ENCODE measurements at regions not wholly inside any gene's neighbourhood (a gene's known extent, or its start where the extent isn't known, plus 50 kb on each side); places are given as distances from the start of the nearest gene placed in this dataset.

DNA sequence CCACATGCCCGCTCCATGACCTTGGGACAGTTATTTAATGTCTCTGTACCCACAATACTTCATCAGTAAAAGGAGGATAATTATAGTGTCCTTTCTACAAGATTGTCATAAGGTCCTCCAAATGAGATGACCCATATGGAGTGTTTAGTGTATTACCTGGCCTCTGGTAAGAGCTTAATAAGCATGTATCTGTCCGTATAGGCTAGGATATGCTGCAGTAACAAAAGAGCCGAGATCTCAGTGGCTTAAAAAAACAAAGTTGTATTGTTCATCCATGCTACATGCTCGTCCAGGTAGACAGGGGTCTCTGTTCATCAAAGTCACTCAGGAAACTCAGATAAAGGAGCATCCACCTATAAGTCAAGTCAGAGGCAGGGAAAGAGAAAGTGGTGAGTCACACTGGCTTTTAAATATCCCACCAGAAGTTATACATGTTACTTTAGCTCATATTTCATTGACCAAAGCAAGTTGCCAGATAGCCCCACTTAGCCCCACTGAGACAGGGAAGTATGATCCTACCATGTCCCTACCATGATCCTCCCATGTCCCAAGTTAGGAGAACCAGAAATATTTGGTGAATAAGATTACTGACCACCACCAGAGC, 53.0 kb upstream of the KAZN start:
- POLR2A ChIA-PET: no interaction called here
- 2% methylated on average over 4 of the region's 4 CpGs for WGBS (ENCODE audit: missing lambda C conversion rate)
- FAIRE-seq (no peak), DNase-seq (ENCODE audit: low read depth in 1 of 2, low spot score in 1 of 2) (no peak), ATAC-seq (no peak)
- no peak overlapping the region for H3K4me3 ChIP-seq
- CTCF ChIA-PET: no interaction called here
- no peaks in the 10 kb centered on the region for H3K4me1 ChIP-seq
- H3K9me3 ChIP-seq: no peaks in the 10 kb centered on the region
- H3K27ac ChIP-seq: no peak overlapping the region
- no peak overlapping the region for H3K4me2 ChIP-seq
- no peak for TF ChIP-seq NR3C1 (IDR thresholded peaks at IDR 0.05)
- no peak for TF ChIP-seq HOXB5 (CRISPR knock-in tag; IDR thresholded peaks at IDR 0.05)
- TF ChIP-seq MAFK (IDR thresholded peaks at IDR 0.05; ENCODE audit: partially characterized antibody): no peak
- TF ChIP-seq CBX2 (IDR thresholded peaks at IDR 0.05; ENCODE audit: borderline replicate concordance, low read depth): no peak
- TF ChIP-seq E2F6 (IDR thresholded peaks at IDR 0.05; ENCODE audit: borderline replicate concordance, low read depth): no peak
- no peak for TF ChIP-seq CHD2 (IDR thresholded peaks at IDR 0.05; ENCODE audit: low read length, partially characterized antibody)
- TF ChIP-seq, protein P1, sequence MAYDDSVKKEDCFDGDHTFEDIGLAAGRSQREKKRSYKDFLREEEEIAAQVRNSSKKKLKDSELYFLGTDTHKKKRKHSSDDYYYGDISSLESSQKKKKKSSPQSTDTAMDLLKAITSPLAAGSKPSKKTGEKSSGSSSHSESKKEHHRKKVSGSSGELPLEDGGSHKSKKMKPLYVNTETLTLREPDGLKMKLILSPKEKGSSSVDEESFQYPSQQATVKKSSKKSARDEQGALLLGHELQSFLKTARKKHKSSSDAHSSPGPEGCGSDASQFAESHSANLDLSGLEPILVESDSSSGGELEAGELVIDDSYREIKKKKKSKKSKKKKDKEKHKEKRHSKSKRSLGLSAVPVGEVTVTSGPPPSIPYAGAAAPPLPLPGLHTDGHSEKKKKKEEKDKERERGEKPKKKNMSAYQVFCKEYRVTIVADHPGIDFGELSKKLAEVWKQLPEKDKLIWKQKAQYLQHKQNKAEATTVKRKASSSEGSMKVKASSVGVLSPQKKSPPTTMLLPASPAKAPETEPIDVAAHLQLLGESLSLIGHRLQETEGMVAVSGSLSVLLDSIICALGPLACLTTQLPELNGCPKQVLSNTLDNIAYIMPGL (CRISPR knock-in tag; IDR thresholded peaks at IDR 0.05; ENCODE audit: borderline replicate concordance): no peak
- TF ChIP-seq, protein P2, sequence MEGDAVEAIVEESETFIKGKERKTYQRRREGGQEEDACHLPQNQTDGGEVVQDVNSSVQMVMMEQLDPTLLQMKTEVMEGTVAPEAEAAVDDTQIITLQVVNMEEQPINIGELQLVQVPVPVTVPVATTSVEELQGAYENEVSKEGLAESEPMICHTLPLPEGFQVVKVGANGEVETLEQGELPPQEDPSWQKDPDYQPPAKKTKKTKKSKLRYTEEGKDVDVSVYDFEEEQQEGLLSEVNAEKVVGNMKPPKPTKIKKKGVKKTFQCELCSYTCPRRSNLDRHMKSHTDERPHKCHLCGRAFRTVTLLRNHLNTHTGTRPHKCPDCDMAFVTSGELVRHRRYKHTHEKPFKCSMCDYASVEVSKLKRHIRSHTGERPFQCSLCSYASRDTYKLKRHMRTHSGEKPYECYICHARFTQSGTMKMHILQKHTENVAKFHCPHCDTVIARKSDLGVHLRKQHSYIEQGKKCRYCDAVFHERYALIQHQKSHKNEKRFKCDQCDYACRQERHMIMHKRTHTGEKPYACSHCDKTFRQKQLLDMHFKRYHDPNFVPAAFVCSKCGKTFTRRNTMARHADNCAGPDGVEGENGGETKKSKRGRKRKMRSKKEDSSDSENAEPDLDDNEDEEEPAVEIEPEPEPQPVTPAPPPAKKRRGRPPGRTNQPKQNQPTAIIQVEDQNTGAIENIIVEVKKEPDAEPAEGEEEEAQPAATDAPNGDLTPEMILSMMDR (IDR thresholded peaks at IDR 0.05): no peak
- no peak for TF ChIP-seq REST (IDR thresholded peaks at IDR 0.05)
- TF ChIP-seq BCL3 (IDR thresholded peaks at IDR 0.05): no peak
- no peak for TF ChIP-seq ZC3H11A (IDR thresholded peaks at IDR 0.05)
- TF ChIP-seq KDM5A (IDR thresholded peaks at IDR 0.05): no peak
- TF ChIP-seq NPAS2 (CRISPR knock-in tag; IDR thresholded peaks at IDR 0.05; ENCODE audit: borderline replicate concordance): no peak
- no peak for TF ChIP-seq ZFP36 (IDR thresholded peaks at IDR 0.05; ENCODE audit: borderline replicate concordance, partially characterized antibody)
- no peak for TF ChIP-seq CBX8 (IDR thresholded peaks at IDR 0.05)
- no peak for TF ChIP-seq ATOH8 (CRISPR knock-in tag; IDR thresholded peaks at IDR 0.05; ENCODE audit: low read depth)
- TF ChIP-seq HEYL (CRISPR knock-in tag; IDR thresholded peaks at IDR 0.05): no peak
- TF ChIP-seq EHMT2 (IDR thresholded peaks at IDR 0.05; ENCODE audit: low read depth): no peak
